H9 (cell line): ENCODE measurements at regions not wholly inside any gene's neighbourhood (a gene's known extent, or its start where the extent isn't known, plus 50 kb on each side); places are given as distances from the start of the nearest gene placed in this dataset.

Experiments used
- DNase-seq: peaks from one replicate; pipeline ENCODE4 v3.0.0-alpha.2; 2017
- H2AFZ ChIP-seq: one replicate; pipeline ENCODE4 v1.6.1; 2013; ENCODE audit warnings: mild to moderate bottlenecking, low read length, control low read depth, moderate library complexity
- H2AK5ac ChIP-seq: 2 replicates; pipeline ENCODE4 v1.6.1; 2013; ENCODE audit warnings: low read length, control low read depth, mixed read lengths; ENCODE audit not compliant: insufficient read length
- H2BK120ac ChIP-seq: one replicate; pipeline ENCODE4 v1.6.1; 2013; ENCODE audit warnings: low read depth, mild to moderate bottlenecking, low read length, control low read depth, inconsistent platforms; ENCODE audit not compliant: poor library complexity, severe bottlenecking
- H2BK12ac ChIP-seq: 2 replicates; pipeline ENCODE4 v1.6.1; 2013; ENCODE audit warnings: low read length, control low read depth, mixed read lengths, low read depth; ENCODE audit not compliant: insufficient read length
- H2BK15ac ChIP-seq: 2 replicates; pipeline ENCODE4 v1.6.1; 2013; ENCODE audit warnings: low read depth, low read length, control low read depth
- H2BK20ac ChIP-seq: one replicate; pipeline ENCODE4 v1.6.1; 2013; ENCODE audit warnings: low read depth, mild to moderate bottlenecking, low read length, control low read depth, inconsistent platforms; ENCODE audit not compliant: poor library complexity, severe bottlenecking
- H2BK5ac ChIP-seq: 2 replicates; pipeline ENCODE4 v1.6.1; 2013; ENCODE audit warnings: low read length, control low read depth, mixed read lengths; ENCODE audit not compliant: insufficient read length
- H3K14ac ChIP-seq: 2 replicates; pipeline ENCODE4 v1.6.1; 2013; ENCODE audit warnings: low read length, control low read depth; ENCODE audit not compliant: insufficient read depth
- H3K18ac ChIP-seq: 2 replicates; pipeline ENCODE4 v1.6.1; 2013; ENCODE audit warnings: low read depth, mild to moderate bottlenecking, mixed read lengths, low read length, control low read depth; ENCODE audit not compliant: insufficient read length
- H3K23ac ChIP-seq: 2 replicates; pipeline ENCODE4 v1.6.1; 2013; ENCODE audit warnings: low read length, control low read depth, mixed read lengths, low read depth; ENCODE audit not compliant: insufficient read length
- H3K23me2 ChIP-seq: 2 replicates; pipeline ENCODE4 v1.6.1; 2013; ENCODE audit warnings: low read depth, mild to moderate bottlenecking, mixed read lengths, low read length, control low read depth; ENCODE audit not compliant: insufficient read length, poor library complexity, severe bottlenecking
- H3K27ac ChIP-seq: 2 replicates; pipeline ENCODE4 v1.5.1; 2013; ENCODE audit warnings: low read length, control low read depth, mixed read lengths, low read depth; ENCODE audit not compliant: insufficient read length
- H3K27me3 ChIP-seq: 2 replicates; pipeline ENCODE4 v1.6.1; 2013; ENCODE audit warnings: low read length, control low read depth, inconsistent platforms; ENCODE audit not compliant: insufficient read depth
- H3K4ac ChIP-seq: 2 replicates; pipeline ENCODE4 v1.6.1; 2013; ENCODE audit warnings: low read depth, mild to moderate bottlenecking, control low read depth, inconsistent platforms, low read length, moderate library complexity
- H3K4me1 ChIP-seq: 2 replicates; pipeline ENCODE4 v1.6.1; 2013; ENCODE audit warnings: low read length, control low read depth, inconsistent platforms; ENCODE audit not compliant: insufficient read depth
- H3K4me2 ChIP-seq: 2 replicates; pipeline ENCODE4 v1.6.1; 2013; ENCODE audit warnings: low read length, control low read depth, mixed read lengths; ENCODE audit not compliant: insufficient read length, insufficient read depth
- H3K56ac ChIP-seq: 2 replicates; pipeline ENCODE4 v1.6.1; 2013; ENCODE audit warnings: low read depth, mild to moderate bottlenecking, mixed read lengths, low read length, control low read depth; ENCODE audit not compliant: insufficient read length
- H3K79me1 ChIP-seq: 2 replicates; pipeline ENCODE4 v1.6.1; 2013; ENCODE audit warnings: low read depth, mild to moderate bottlenecking, moderate library complexity, low read length, control low read depth, inconsistent platforms; ENCODE audit not compliant: insufficient read depth, poor library complexity, severe bottlenecking
- H3K79me2 ChIP-seq: 2 replicates; pipeline ENCODE4 v1.6.1; 2013; ENCODE audit warnings: low read length, control low read depth, inconsistent platforms; ENCODE audit not compliant: insufficient read depth
- H3K9ac ChIP-seq: 2 replicates; pipeline ENCODE4 v1.6.1; 2013; ENCODE audit warnings: low read length, control low read depth, mixed read lengths; ENCODE audit not compliant: insufficient read length; ENCODE audit errors: extremely low read depth
- H3K9me3 ChIP-seq: one replicate; pipeline ENCODE4 v1.6.1; 2013; ENCODE audit warnings: low read depth, low read length, inconsistent platforms; ENCODE audit not compliant: control insufficient read depth
- H3T11ph ChIP-seq: one replicate; pipeline ENCODE4 v1.6.1; 2013; ENCODE audit warnings: mild to moderate bottlenecking, low read length, control low read depth, inconsistent platforms
- H4K20me1 ChIP-seq: one replicate; pipeline ENCODE4 v1.6.1; 2013; ENCODE audit not compliant: control insufficient read depth, insufficient read length, insufficient read depth
- H4K5ac ChIP-seq: 2 replicates; pipeline ENCODE4 v1.6.1; 2013; ENCODE audit warnings: low read depth, mild to moderate bottlenecking, mixed read lengths, low read length, control low read depth; ENCODE audit not compliant: insufficient read length
- H4K8ac ChIP-seq: replicated peaks from 2 replicates; pipeline ENCODE4 v1.6.1; 2013; ENCODE audit warnings: low read length, control low read depth, mixed read lengths, low read depth; ENCODE audit not compliant: insufficient read length
- H4K91ac ChIP-seq: 2 replicates; pipeline ENCODE4 v1.6.1; 2013; ENCODE audit warnings: low read depth, mild to moderate bottlenecking, moderate library complexity, mixed read lengths, low read length, control low read depth; ENCODE audit not compliant: insufficient read length
- H3K27ac Mint-ChIP-seq, 3 experiments: 2 replicates in 2 of 3; 3 replicates in 1 of 3; pipeline ENCODE4 v1.8.0; 2020 to 2021; ENCODE audit warnings: mixed read lengths in 3 of 3, mild to moderate bottlenecking in 1 of 3, moderate library complexity in 1 of 3
- H3K27me3 Mint-ChIP-seq: 2 replicates; pipeline ENCODE4 v1.8.0; 2021; ENCODE audit warnings: low read depth, mild to moderate bottlenecking, moderate library complexity, mixed read lengths
- H3K36me3 Mint-ChIP-seq, 3 experiments: 2 replicates in 2 of 3; 3 replicates in 1 of 3; pipeline ENCODE4 v1.8.0; 2020 to 2021; ENCODE audit warnings: low read depth in 3 of 3, mixed read lengths in 3 of 3; ENCODE audit not compliant: insufficient read depth in 1 of 3
- H3K4me1 Mint-ChIP-seq, 2 experiments: 2 replicates each; pipeline ENCODE4 v1.8.0; 2020; ENCODE audit warnings: mixed read lengths in 2 of 2
- H3K4me3 Mint-ChIP-seq, 2 experiments: 2 replicates in 1 of 2; 3 replicates in 1 of 2; pipeline ENCODE4 v1.8.0; 2020 to 2021; ENCODE audit warnings: mild to moderate bottlenecking in 2 of 2, mixed read lengths in 2 of 2, moderate library complexity in 1 of 2
- H3K9me3 Mint-ChIP-seq, 2 experiments: 2 replicates in 1 of 2; 3 replicates in 1 of 2; pipeline ENCODE4 v1.8.0; 2020; ENCODE audit warnings: mild to moderate bottlenecking in 2 of 2, mixed read lengths in 2 of 2, moderate library complexity in 1 of 2
- WGBS: extraction: QIAGEN DNeasy Blood & Tissue Kit; methylation state at CpG from one replicate; pipeline ENCODE4 v1.1.7; 2013; ENCODE audit warnings: missing lambda C conversion rate, low lambda C conversion rate, mixed read lengths; ENCODE audit not compliant: insufficient read length; ENCODE audit errors: extremely low coverage; 5-methylcytosine and 5-hydroxymethylcytosine counted together
- TF ChIP-seq, protein P1 (sequence below): fragments of 200-600 bp; sonication (generic); conservative IDR thresholded peaks from 3 replicates; pipeline ENCODE4 v1.8.0; 2021; ENCODE audit warnings: antibody characterized with exemption, mild to moderate bottlenecking

DNA sequence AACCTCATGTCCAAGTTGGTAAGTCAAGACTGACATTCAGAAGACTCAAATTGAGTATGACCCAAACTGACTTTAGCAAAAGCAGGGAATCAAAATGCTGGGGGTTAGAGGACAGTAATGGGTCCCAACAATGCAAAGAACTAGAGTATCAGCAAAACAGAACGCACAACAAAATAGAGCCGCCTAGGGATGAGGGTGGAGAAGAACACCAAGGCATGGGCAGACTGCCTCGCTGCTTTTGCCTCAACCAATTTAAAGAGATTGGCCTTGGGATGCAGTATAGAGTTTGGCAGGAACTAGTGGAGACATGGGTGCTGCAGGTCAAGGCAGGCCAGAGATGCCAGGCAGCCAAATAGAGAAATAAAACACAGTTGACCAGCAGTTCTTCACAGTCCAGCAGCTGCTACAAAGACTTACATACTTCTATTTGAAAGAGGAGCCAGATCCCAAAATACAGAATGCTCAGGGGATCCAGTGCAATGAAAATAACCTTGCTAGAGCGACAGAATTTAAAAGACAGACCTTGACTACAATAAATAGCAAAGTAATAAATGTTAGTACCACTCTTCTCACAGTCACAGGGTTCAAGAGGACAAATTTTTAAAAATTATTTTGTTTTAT, 83.9 kb upstream of the NIPBL start:
- no peaks in the 10 kb centered on the region for H3K27me3 ChIP-seq
- no peak overlapping the region for H2AK5ac ChIP-seq
- WGBS = no CpG with 5 or more reads among the region's 4 CpGs
- no peak for DNase-seq
- Mint-ChIP-seq H3K27me3 (peaks cover 1% of the 10 kb centered on the region; the same call in 1 of the 2 replicates), H3K4me3 (no peak overlapping the region), H3K27ac (no peak overlapping the region), H3K9me3 (no peaks in the 10 kb centered on the region), H3K36me3 (no peaks in the 10 kb centered on the region), H3K4me1 (peaks cover 10 to 16% of the 10 kb centered on the region in 2 experiments)
- H2BK15ac ChIP-seq = no peak overlapping the region
- H3K79me2 ChIP-seq = no peaks in the 10 kb centered on the region
- H4K91ac ChIP-seq = no peak overlapping the region
- H3K4me1 ChIP-seq = peaks cover 5% of the 10 kb centered on the region; the same call in 1 of the 2 replicates
- H4K8ac ChIP-seq = no peak overlapping the region
- no peaks in the 10 kb centered on the region for H3K79me1 ChIP-seq
- TF ChIP-seq, protein P1, sequence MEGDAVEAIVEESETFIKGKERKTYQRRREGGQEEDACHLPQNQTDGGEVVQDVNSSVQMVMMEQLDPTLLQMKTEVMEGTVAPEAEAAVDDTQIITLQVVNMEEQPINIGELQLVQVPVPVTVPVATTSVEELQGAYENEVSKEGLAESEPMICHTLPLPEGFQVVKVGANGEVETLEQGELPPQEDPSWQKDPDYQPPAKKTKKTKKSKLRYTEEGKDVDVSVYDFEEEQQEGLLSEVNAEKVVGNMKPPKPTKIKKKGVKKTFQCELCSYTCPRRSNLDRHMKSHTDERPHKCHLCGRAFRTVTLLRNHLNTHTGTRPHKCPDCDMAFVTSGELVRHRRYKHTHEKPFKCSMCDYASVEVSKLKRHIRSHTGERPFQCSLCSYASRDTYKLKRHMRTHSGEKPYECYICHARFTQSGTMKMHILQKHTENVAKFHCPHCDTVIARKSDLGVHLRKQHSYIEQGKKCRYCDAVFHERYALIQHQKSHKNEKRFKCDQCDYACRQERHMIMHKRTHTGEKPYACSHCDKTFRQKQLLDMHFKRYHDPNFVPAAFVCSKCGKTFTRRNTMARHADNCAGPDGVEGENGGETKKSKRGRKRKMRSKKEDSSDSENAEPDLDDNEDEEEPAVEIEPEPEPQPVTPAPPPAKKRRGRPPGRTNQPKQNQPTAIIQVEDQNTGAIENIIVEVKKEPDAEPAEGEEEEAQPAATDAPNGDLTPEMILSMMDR = no peak
- H3K9ac ChIP-seq = no peak overlapping the region
- no peak overlapping the region for H2BK12ac ChIP-seq
- H3K4ac ChIP-seq = no peak overlapping the region
- H3K9me3 ChIP-seq = no peaks in the 10 kb centered on the region
- H4K5ac ChIP-seq = no peak overlapping the region
- H4K20me1 ChIP-seq = no peaks in the 10 kb centered on the region
- no peak overlapping the region for H3K56ac ChIP-seq
- no peak overlapping the region for H2AFZ ChIP-seq
- no peak overlapping the region for H2BK5ac ChIP-seq
- no peak overlapping the region for H3K27ac ChIP-seq
- no peak overlapping the region for H3K18ac ChIP-seq
- H3K23me2 ChIP-seq = no peaks in the 10 kb centered on the region
- H3T11ph ChIP-seq = no peak overlapping the region
- H2BK20ac ChIP-seq = no peak overlapping the region
- H3K23ac ChIP-seq = no peak overlapping the region
- no peak overlapping the region for H3K14ac ChIP-seq
- no peak overlapping the region for H3K4me2 ChIP-seq
- H2BK120ac ChIP-seq = no peak overlapping the region
